HG03064 (cell line): ENCODE measurements at regions not wholly inside any gene's neighbourhood (a gene's known extent, or its start where the extent isn't known, plus 50 kb on each side); places are given as distances from the start of the nearest gene placed in this dataset.

ENCODE experiments used
- ATAC-seq: cut with Tn5 transposase; IDR thresholded peaks from one replicate; pipeline ENCODE4 v1.9.1; 2021; ENCODE audit warnings: low read depth; ENCODE audit not compliant: unreplicated experiment

- ATAC-seq, result no peak
These were observed 175.5 kb upstream of the CASK start for GRCh38 chrX:42098900-42099299.

- no peak for ATAC-seq
These were observed 174.1 kb upstream of the CASK start for GRCh38 chrX:42097486-42097885.

GRCh38 chrX:42096265-42096920 is 173.0 kb upstream of the CASK start:
- ATAC-seq, result no peak

- no peak for ATAC-seq
These were observed 170.9 kb upstream of the CASK start for GRCh38 chrX:42094218-42094617.

- ATAC-seq, result no peak
These were observed 170.4 kb upstream of the CASK start for GRCh38 chrX:42093756-42094155.

GRCh38 chrX:42090395-42090794 is 167.0 kb upstream of the CASK start:
- no peak for ATAC-seq

GRCh38 chrX:42089031-42089430 is 165.7 kb upstream of the CASK start:
- no peak for ATAC-seq

- no peak for ATAC-seq
These were observed 164.6 kb upstream of the CASK start for GRCh38 chrX:42087960-42088359.

GRCh38 chrX:42085836-42086235 is 162.5 kb upstream of the CASK start:
- ATAC-seq, result no peak

- ATAC-seq, result no peak
These were observed 156.6 kb upstream of the CASK start for GRCh38 chrX:42079968-42080367.

- ATAC-seq, result no peak
These were observed 154.3 kb upstream of the CASK start for GRCh38 chrX:42077675-42078074.

- no peak for ATAC-seq
These were observed 151.7 kb upstream of the CASK start for GRCh38 chrX:42075032-42075431.

- no peak for ATAC-seq
These were observed 150.1 kb upstream of the CASK start for GRCh38 chrX:42073448-42073847.

GRCh38 chrX:42070866-42071265 is 147.5 kb upstream of the CASK start:
- ATAC-seq, result no peak

- ATAC-seq, result no peak
These were observed 130.9 kb upstream of the CASK start for GRCh38 chrX:42054256-42054655.

- ATAC-seq, result no peak
These were observed 127.0 kb upstream of the CASK start for GRCh38 chrX:42050345-42050744.

GRCh38 chrX:42047886-42048285 is 124.5 kb upstream of the CASK start:
- no peak for ATAC-seq

GRCh38 chrX:42028109-42028508 is 104.8 kb upstream of the CASK start:
- no peak for ATAC-seq

GRCh38 chrX:42027367-42028000 is 104.1 kb upstream of the CASK start:
- ATAC-seq, result no peak

- no peak for ATAC-seq
These were observed 102.5 kb upstream of the CASK start for GRCh38 chrX:42025861-42026260.

- no peak for ATAC-seq
These were observed 99.8 kb upstream of the CASK start for GRCh38 chrX:42023122-42023521.

- ATAC-seq, result no peak
These were observed 98.8 kb upstream of the CASK start for GRCh38 chrX:42022158-42022557.

- ATAC-seq, result no peak
These were observed 97.7 kb upstream of the CASK start for GRCh38 chrX:42021058-42021457.
